ENCODE measurements at regions not wholly inside any gene's neighbourhood (a gene's known extent, or its start where the extent isn't known, plus 50 kb on each side); places are given as distances from the start of the nearest gene placed in this dataset.

DNA sequence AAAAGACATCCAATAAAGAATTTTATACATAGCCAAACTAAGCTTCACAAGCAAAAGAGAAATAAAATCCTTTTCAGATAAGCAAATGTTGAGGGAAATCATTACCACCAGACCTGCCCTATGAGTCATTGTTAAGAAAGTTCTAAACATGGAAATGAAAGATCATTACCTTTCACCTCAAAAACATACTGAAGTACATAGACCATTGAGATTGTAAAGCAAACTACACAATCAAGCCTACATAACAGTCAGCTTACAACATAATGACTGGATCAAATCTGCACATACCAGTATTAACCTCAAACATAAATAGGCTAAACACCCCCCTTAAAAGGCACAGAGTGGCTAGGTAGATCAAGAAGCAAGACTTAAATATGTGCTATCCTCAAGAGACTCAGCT is 501.0 kb upstream of the LUZP2 start:
- Histone ChIP-seq H3K79me2 (ENCODE audit: low read length) (no peaks in the 10 kb centered on the region), H3K9me2 (replicated peaks; ENCODE audit: insufficient read depth, low read length) (no peaks in the 10 kb centered on the region), H3K9me3 (replicated peaks; ENCODE audit: insufficient read depth, low read length) (no peaks in the 10 kb centered on the region), H3K27ac (ENCODE audit: low read length) (no peak overlapping the region), H3K4me1 (ENCODE audit: low read length) (no peaks in the 10 kb centered on the region), H4K20me1 (ENCODE audit: insufficient read depth, low read length) (no peaks in the 10 kb centered on the region), H3K4me3 (ENCODE audit: low read length) (no peak overlapping the region), H3K9ac (ENCODE audit: low read length) (no peak overlapping the region), H3K27me3 (replicated peaks; ENCODE audit: insufficient read depth, low read length) (no peaks in the 10 kb centered on the region), H3K4me2 (ENCODE audit: low read depth, low read length) (no peak overlapping the region), H2AFZ (ENCODE audit: low read length) (no peak overlapping the region), H3F3A (ENCODE audit: insufficient read depth, low read length) (no peaks in the 10 kb centered on the region), H3K36me3 (replicated peaks; ENCODE audit: insufficient read depth, low read length) (no peaks in the 10 kb centered on the region)
- TF ChIP-seq EZH2 (optimal IDR thresholded peaks at IDR 0.05; ENCODE audit: low read depth, low read length): no peak
- DNase-seq: no peak

DNA sequence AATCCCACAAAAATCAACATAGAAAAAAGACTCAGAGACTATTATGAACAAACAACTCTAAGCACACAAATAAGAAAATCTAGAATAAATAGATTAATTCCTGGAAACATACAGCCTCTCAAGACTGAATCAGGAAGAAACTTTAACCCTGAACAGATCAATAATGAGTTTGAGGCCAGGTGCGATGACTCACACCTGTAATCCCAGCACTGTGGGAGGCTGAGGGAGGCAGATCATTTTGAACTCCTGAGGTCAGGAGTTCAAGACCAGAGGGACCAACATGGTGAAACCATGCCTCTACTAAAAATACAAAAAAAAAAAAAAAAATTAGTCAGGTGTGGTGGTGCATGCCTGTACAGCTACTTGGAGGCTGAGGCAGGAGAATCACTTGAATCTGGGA is 499.5 kb upstream of the LUZP2 start:
- Histone ChIP-seq H3K4me2 (ENCODE audit: low read depth, low read length) (no peak overlapping the region), H3K27ac (ENCODE audit: low read length) (no peak overlapping the region), H3K4me1 (ENCODE audit: low read length) (no peaks in the 10 kb centered on the region), H3K36me3 (replicated peaks; ENCODE audit: insufficient read depth, low read length) (no peaks in the 10 kb centered on the region), H2AFZ (ENCODE audit: low read length) (no peak overlapping the region), H3K4me3 (ENCODE audit: low read length) (no peak overlapping the region), H3K79me2 (ENCODE audit: low read length) (no peaks in the 10 kb centered on the region), H3K9me2 (replicated peaks; ENCODE audit: insufficient read depth, low read length) (no peaks in the 10 kb centered on the region), H4K20me1 (ENCODE audit: insufficient read depth, low read length) (no peaks in the 10 kb centered on the region), H3K9ac (ENCODE audit: low read length) (no peak overlapping the region), H3K9me3 (replicated peaks; ENCODE audit: insufficient read depth, low read length) (no peaks in the 10 kb centered on the region), H3K27me3 (replicated peaks; ENCODE audit: insufficient read depth, low read length) (no peaks in the 10 kb centered on the region), H3F3A (ENCODE audit: insufficient read depth, low read length) (no peaks in the 10 kb centered on the region)
- TF ChIP-seq, protein P1, sequence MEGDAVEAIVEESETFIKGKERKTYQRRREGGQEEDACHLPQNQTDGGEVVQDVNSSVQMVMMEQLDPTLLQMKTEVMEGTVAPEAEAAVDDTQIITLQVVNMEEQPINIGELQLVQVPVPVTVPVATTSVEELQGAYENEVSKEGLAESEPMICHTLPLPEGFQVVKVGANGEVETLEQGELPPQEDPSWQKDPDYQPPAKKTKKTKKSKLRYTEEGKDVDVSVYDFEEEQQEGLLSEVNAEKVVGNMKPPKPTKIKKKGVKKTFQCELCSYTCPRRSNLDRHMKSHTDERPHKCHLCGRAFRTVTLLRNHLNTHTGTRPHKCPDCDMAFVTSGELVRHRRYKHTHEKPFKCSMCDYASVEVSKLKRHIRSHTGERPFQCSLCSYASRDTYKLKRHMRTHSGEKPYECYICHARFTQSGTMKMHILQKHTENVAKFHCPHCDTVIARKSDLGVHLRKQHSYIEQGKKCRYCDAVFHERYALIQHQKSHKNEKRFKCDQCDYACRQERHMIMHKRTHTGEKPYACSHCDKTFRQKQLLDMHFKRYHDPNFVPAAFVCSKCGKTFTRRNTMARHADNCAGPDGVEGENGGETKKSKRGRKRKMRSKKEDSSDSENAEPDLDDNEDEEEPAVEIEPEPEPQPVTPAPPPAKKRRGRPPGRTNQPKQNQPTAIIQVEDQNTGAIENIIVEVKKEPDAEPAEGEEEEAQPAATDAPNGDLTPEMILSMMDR (IDR thresholded peaks at IDR 0.05; ENCODE audit: low read length): no peak
- TF ChIP-seq EZH2 (optimal IDR thresholded peaks at IDR 0.05; ENCODE audit: low read depth, low read length) (no peak), EZH2phosphoT487 (IDR thresholded peaks at IDR 0.05; ENCODE audit: low read length) (no peak)
- no peak for DNase-seq

DNA sequence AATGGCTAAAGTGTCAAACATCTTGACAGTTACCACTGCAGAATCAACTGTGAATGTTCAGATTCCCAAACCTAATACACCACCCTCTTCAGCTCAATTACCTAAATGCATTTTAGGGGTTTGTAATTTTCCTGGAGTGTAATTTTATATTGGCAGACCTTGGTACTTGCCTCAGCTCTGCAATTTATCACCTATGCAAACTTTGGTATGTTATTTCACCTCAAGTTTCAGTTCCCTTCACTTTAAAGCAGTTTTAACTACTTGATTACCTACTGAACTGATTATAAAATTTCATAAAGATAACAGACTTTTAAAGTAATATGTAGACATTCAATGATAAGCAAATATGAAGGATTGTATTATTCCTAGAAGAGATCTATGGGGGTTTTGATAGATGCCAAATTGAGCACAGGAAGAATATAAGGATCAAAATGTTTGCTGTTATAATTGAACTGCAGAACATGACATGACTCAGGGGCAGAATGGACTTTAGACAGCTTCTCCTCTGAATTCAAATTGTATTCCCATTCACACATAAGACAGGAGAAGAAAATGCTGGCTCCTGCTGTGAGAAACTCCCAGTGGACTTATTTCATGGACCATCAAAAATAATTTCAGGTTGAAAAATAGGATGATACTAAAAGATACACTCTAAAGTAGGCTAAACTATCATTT is 491.5 kb upstream of the LUZP2 start:
- no peaks in the 10 kb centered on the region for H3K9me2 ChIP-seq (replicated peaks; ENCODE audit: insufficient read depth, low read length)
- no peak for TF ChIP-seq EZH2 (optimal IDR thresholded peaks at IDR 0.05; ENCODE audit: low read depth, low read length)
- no peak for TF ChIP-seq EZH2phosphoT487 (IDR thresholded peaks at IDR 0.05; ENCODE audit: low read length)
- TF ChIP-seq, protein P1 (IDR thresholded peaks at IDR 0.05; ENCODE audit: low read length): no peak

DNA sequence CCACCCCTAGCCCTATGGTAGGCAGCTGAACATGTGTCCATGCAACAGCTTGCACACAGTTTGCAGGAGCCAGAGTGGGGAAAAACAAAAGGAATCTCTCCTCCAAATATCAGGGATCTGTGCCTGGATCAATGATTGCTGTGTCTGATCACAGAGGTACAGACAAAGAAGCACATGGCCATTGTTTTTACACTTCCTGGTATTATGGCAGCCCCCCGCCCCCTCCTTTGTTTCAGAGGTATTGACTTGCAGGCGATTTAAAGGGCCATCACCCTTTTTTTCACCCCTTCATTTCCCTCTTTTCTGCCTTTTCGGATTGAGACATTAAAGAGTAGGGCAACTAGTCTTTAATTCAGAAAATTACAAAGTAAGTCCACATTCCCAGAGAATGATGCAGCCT is 453.0 kb upstream of the LUZP2 start:
- H3K4me1 ChIP-seq (ENCODE audit: low read length): no peaks in the 10 kb centered on the region
- no peaks in the 10 kb centered on the region for H3K79me2 ChIP-seq (ENCODE audit: low read length)
- H3K9me2 ChIP-seq (replicated peaks; ENCODE audit: insufficient read depth, low read length): no peaks in the 10 kb centered on the region
- H3K9ac ChIP-seq (ENCODE audit: low read length): no peak overlapping the region
- H3K36me3 ChIP-seq (replicated peaks; ENCODE audit: insufficient read depth, low read length): no peaks in the 10 kb centered on the region
- H3F3A ChIP-seq (ENCODE audit: insufficient read depth, low read length): no peaks in the 10 kb centered on the region
- TF ChIP-seq EZH2phosphoT487 (IDR thresholded peaks at IDR 0.05; ENCODE audit: low read length) (no peak), EZH2 (optimal IDR thresholded peaks at IDR 0.05; ENCODE audit: low read depth, low read length) (no peak)
- TF ChIP-seq, protein P1 (IDR thresholded peaks at IDR 0.05; ENCODE audit: low read length): no peak
- H3K27ac ChIP-seq (ENCODE audit: low read length): no peak overlapping the region
- no peak for DNase-seq
- no peaks in the 10 kb centered on the region for H3K9me3 ChIP-seq (replicated peaks; ENCODE audit: insufficient read depth, low read length)
- H4K20me1 ChIP-seq (ENCODE audit: insufficient read depth, low read length): no peaks in the 10 kb centered on the region
- H3K4me2 ChIP-seq (ENCODE audit: low read depth, low read length): no peak overlapping the region
- no peaks in the 10 kb centered on the region for H3K27me3 ChIP-seq (replicated peaks; ENCODE audit: insufficient read depth, low read length)
- H3K4me3 ChIP-seq (ENCODE audit: low read length): no peak overlapping the region
- no peak overlapping the region for H2AFZ ChIP-seq (ENCODE audit: low read length)

More for the DNA sequence above, 491.5 kb upstream of the LUZP2 start:
- no peaks in the 10 kb centered on the region for H3F3A ChIP-seq (ENCODE audit: insufficient read depth, low read length)
- H3K36me3 ChIP-seq (replicated peaks; ENCODE audit: insufficient read depth, low read length): no peaks in the 10 kb centered on the region
- no peaks in the 10 kb centered on the region for H4K20me1 ChIP-seq (ENCODE audit: insufficient read depth, low read length)
- H3K27me3 ChIP-seq (replicated peaks; ENCODE audit: insufficient read depth, low read length): no peaks in the 10 kb centered on the region
- 0 out of 2 replicates have a peak overlapping the region, but pooled peaks have one; percentile 5 for H2AFZ ChIP-seq (ENCODE audit: low read length)
- no peaks in the 10 kb centered on the region for H3K9me3 ChIP-seq (replicated peaks; ENCODE audit: insufficient read depth, low read length)
- H3K4me2 ChIP-seq (ENCODE audit: low read depth, low read length): no peak overlapping the region
- H3K79me2 ChIP-seq (ENCODE audit: low read length): no peaks in the 10 kb centered on the region
- H3K4me1 ChIP-seq (ENCODE audit: low read length): peaks cover 3% of the 10 kb centered on the region; the same call in 1 of the 2 replicates
- no peak for DNase-seq
- no peak overlapping the region for H3K27ac ChIP-seq (ENCODE audit: low read length)
- H3K4me3 ChIP-seq (ENCODE audit: low read length): no peak overlapping the region
- H3K9ac ChIP-seq (ENCODE audit: low read length): no peak overlapping the region

All from MM.1S (cell line).